ENCODE measurements at regions not wholly inside any gene's neighbourhood (a gene's known extent, or its start where the extent isn't known, plus 50 kb on each side); places are given as distances from the start of the nearest gene placed in this dataset.

GRCh38 chr14:89485264-89485663 is 68.2 kb upstream of the FOXN3 start:
- TF ChIP-seq, protein P1, sequence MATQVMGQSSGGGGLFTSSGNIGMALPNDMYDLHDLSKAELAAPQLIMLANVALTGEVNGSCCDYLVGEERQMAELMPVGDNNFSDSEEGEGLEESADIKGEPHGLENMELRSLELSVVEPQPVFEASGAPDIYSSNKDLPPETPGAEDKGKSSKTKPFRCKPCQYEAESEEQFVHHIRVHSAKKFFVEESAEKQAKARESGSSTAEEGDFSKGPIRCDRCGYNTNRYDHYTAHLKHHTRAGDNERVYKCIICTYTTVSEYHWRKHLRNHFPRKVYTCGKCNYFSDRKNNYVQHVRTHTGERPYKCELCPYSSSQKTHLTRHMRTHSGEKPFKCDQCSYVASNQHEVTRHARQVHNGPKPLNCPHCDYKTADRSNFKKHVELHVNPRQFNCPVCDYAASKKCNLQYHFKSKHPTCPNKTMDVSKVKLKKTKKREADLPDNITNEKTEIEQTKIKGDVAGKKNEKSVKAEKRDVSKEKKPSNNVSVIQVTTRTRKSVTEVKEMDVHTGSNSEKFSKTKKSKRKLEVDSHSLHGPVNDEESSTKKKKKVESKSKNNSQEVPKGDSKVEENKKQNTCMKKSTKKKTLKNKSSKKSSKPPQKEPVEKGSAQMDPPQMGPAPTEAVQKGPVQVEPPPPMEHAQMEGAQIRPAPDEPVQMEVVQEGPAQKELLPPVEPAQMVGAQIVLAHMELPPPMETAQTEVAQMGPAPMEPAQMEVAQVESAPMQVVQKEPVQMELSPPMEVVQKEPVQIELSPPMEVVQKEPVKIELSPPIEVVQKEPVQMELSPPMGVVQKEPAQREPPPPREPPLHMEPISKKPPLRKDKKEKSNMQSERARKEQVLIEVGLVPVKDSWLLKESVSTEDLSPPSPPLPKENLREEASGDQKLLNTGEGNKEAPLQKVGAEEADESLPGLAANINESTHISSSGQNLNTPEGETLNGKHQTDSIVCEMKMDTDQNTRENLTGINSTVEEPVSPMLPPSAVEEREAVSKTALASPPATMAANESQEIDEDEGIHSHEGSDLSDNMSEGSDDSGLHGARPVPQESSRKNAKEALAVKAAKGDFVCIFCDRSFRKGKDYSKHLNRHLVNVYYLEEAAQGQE (IDR thresholded peaks at IDR 0.05; ENCODE audit: insufficient read depth in 1 of 2, low read depth in 2 of 2, low read length in 2 of 2), result no peak
- no peak for TF ChIP-seq POLR2AphosphoS5 (IDR thresholded peaks at IDR 0.05; ENCODE audit: low read depth, low read length)
